D341Med (cell line): ENCODE measurements at regions not wholly inside any gene's neighbourhood (a gene's known extent, or its start where the extent isn't known, plus 50 kb on each side); places are given as distances from the start of the nearest gene placed in this dataset.

ENCODE experiments used
- DNase-seq: peaks from one replicate; pipeline ENCODE4 v3.0.0; 2012; ENCODE audit warnings: low spot score

- DNase-seq: no peak
These were observed 121.8 kb upstream of the WNT4 start for GRCh38 chr1:22264464-22265341.

- DNase-seq: no peak
These were observed 123.2 kb upstream of the WNT4 start for GRCh38 chr1:22266141-22266540.

DNA sequence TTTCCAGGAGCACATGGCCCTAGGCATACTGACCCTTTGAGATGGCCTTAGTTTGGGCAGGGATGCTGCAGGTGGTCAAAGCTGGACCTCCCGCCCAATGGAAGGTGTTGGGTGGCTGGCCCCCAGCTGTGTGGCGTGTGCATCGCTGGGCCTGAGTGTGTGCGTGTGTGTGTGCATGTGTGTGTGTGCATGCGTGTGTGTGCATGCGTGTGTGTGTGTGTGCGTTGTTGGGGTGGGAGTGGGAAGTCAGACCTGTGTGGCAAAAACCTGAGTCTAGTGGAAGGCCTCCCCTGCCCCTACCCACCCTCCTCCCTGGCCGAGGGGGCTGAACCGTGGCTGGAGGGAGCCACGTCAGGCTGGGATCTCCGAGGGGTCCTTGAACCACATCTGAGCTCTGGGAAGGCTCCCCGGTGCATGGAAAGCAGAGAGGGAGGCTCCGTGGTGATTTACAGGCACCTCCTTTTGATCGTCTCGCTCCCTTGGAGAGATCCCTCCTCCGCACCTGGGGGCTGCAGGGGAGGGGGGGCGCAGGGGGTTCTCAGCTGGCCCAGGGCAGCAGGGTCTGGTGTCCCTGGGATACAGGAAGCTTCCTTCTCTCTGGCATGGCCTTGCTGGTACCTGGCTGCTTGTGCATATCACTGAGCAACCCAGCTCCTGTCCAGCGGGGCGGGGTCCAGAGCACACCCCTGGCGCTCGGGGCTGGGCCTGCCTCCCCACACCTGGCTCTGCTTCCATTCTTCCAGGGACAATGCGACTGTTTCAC is 124.7 kb upstream of the WNT4 start:
- DNase-seq: no peak

DNA sequence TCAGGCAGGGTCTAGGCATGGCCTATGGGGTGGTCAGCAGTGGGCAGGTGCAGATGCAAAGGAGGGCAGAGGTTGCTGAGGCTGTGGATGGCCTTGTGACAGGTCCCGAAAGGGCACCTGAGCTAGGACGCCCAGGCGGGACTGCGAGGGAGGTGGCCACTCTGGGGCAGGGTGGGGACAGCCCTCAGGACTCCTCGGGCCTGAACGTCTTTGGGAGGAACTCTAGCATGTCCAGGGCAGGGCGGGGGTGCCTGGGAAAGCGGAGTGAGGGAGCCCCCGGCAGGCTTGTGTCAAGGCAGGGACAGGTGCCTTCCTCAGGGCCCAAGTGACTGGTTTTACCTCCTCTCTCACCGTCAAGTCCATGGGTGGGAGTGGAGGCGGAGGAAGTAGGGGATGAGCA is 125.4 kb upstream of the WNT4 start:
- DNase-seq: no peak

GRCh38 chr1:22271847-22272801 is 129.2 kb upstream of the WNT4 start:
- DNase-seq: no peak

GRCh38 chr1:22273686-22274681 is 131.1 kb upstream of the WNT4 start:
- no peak for DNase-seq

DNA sequence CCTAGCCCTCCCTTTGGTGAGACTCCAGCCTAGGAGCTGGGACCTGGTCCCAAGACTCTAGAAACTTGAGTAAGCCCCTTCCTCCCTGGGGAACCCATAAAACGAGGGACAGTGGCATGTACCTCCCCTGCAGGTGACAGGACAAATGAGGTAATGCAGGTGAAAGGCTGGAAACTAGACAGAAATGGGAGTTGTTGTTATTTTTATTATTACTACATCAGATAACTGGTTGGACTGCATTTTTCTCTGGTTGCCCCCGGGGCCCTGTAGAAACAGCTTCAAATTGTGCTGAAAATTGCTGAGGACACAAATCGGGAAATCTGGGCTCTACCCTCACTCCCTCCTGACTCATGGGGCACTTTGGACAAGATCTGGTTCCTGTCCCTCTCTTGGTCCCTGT is 132.3 kb upstream of the WNT4 start:
- no peak for DNase-seq

DNA sequence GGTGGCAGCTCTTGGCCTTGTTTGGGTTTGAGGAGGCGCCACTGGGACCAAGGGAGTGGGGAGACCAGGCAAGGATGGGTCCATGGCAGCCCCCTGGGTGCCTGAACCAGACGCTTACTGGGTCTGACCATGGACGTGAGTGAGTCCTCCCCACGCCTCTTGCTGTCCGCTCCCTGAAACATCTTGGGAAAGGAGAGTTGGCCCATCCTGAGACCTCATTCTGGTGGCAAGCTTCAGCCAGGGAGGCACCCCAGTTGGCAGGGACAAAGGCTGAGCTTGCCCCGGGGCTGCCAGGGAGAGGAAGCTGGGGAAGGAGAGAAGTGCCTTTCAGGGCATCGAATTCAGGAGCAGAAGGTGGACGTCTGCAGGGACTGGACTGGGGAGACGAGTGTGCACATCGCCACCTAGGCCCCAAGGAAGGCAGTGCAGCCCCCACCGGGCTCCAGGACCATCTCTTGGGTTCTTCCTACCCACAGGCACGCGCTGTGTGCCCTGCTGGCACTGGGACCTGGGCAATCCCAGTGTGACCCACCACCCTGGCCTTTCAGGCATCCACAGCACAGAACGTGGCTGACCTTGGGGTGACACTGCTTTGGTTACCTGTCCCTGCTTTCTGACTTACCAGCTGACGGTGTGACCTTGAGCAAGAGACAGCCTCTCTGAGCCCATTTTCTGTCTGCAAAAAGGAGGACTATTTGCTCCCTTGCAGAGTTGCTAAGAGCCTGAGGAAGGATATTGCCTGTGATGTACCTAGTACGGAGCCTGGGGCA is 132.9 kb upstream of the WNT4 start:
- peak; percentile 80 for DNase-seq

DNA sequence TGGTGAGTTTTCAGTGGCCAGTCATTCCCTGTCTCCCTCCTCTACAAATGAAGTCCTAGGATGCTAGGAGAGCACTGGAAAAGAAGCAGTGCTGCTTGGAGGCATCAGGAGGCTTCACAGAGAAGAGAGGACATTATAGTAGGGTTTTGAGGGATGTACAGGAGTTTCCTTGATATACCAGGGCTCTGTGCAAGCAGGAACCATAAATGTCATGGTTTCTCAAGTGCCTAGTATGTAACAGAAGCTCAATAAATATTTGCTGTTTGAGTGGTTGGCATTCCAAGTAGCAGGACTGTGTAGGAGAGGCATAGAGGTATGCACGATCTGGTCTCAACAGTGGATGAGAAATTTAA is 133.5 kb upstream of the WNT4 start:
- DNase-seq: no peak

DNA sequence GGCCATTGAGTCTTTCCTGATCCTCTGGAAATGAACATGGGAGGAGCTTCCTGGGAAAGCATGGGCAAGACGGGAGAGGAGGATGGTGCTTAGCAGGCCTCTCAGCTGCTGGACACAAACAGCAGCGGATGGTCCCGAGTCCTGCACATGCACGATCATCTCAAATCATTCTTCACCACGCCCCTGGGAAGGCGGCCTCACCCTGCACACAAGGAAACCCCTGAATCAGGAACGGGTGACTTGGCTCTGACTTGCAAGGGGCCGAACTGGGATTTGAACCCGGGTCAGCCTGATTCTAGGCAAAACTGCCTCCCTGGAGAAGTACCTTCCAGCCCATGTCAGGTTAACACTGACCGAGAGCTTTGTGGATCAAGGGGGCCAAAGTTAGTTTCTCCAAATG is 134.8 kb upstream of the WNT4 start:
- no peak for DNase-seq

- DNase-seq: no peak
These were observed 136.8 kb upstream of the WNT4 start for GRCh38 chr1:22279735-22280134.

GRCh38 chr1:22280526-22280925 is 137.6 kb upstream of the WNT4 start:
- DNase-seq: no peak

DNA sequence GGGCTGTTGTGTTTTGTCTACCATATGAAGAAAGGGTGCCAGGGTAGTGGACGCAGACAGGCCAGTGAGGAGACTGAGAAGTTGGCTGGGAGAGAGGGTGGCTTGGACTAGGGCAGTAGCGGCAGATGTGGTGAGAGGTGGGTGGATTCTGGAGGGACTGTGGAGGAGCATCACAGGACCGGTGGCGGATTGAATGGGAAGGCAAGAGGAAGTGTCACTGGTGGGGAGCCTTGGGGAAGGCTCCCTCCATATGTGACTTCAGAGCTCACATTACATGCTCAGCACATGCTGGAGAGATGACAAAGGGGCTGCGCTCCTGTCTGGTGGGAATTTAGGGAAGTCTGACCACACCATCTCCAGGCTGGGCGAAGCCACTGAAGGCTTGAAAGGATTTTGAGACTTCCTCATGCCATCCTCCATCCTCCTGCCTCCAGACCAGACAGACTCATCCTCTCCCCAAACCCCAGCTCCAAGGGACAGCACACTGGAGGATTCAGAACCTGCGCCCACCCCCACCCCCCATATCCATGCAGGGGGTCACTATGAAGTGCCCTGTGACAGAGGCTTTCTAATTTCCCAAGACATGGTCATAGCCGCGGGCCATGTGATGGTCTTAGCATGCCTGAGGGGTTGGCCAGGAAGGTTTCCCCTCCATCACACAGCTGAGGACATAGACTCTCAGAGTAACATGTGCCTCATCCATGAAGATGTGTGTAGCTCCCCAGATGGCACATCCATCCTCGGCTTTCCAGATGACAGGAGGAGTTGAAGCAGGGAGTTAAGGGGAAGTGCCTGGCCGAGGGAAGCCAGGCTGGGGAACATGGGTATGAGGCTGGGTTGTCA is 138.8 kb upstream of the WNT4 start:
- DNase-seq: no peak

DNA sequence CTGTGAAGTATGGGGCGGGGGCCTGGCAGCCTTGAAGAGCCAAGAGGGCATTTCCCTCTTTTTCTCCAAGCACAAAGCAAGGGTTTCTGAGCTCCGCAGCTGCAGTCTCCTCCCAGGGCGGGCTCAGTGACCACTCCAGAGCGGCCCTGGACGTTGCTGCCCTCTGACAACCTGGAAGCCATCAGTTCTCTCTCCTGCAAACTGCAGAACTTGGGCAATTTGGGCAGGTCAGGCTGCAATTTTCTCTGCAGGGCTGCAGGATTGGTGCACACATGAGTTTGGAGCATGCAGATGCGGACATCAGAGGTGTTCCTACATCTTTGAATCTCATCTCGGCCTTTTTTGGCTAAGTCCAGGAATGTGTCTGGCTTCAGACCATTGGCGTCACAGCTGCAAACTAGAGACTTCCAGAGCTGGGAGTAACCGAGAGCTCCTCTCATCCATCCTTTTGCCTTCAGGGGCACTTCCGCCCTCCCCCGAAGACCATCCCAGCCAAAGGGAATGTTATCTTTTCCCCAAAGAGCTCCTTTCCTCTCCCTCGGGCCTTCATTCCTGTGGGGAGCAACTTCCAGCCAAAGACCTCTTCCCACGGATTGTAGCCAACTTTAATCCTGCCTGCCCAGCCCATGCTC is 139.6 kb upstream of the WNT4 start:
- DNase-seq: no peak

GRCh38 chr1:22283596-22283995 is 140.7 kb upstream of the WNT4 start:
- DNase-seq: no peak

DNA sequence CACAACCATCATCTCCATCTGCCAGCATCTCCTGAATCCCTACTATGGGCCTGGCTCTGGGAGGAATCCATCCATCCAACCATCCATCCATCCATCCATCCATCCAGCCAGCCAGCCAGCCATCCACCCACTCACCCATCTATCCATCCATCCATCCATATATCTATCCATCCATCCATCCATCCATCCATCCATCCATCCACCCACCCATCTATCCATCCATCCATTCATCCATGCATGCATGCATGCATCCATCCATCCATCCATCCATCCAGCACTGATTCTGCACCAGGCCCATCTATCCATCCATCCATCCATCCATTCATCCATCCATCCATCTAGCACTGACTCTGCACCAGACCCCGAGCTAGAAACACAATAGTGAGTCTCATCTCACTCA is 141.3 kb upstream of the WNT4 start:
- no peak for DNase-seq

DNA sequence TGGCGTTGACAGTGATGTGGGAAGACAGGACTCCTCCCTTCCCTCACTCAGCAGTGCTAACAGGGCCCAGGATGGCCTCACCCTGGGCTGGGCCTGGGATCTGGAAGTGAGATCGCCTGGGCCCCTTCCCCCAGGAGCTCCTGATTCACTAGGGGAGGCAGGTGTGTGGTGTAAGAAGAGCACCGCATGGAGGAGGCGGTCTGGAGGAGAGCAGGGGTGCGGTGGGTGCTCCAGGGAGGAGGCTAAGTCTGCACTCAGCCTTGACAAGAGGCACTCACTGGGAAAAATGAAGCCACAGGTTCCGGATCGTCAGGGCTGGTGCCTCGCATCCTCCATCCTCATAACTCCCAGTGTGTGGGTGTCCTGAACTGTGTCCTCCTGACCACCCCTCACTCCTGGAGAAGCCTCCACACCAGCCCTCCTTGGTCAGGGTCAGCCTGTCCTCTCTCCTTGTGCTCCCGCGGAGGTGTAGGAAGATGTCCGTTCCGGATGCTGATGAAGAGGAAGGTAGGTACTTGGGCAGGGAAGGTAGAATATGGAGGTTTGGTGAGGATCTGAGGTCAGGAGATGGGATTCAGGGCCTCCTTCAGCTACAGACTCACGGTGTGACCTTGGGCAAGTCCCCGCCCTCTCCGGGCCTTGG is 142.1 kb upstream of the WNT4 start:
- DNase-seq: peak; percentile 10
